Tibial nerve (tissue), 4 donors: ENCODE measurements at regions not wholly inside any gene's neighbourhood (a gene's known extent, or its start where the extent isn't known, plus 50 kb on each side); places are given as distances from the start of the nearest gene placed in this dataset.

Experiments
- CTCF ChIP-seq, 5 experiments: fragments of 200-600 bp in 3 of 5; fragments of 450-650 bp in 2 of 5; sonication (generic) in 3 of 5; IDR thresholded peaks; one replicate each; pipeline ENCODE4 v1.5.1; 2016 to 2019; ENCODE audit warnings: antibody characterized with exemption in 5 of 5, mild to moderate bottlenecking in 3 of 5, moderate library complexity in 2 of 5
- EP300 ChIP-seq, 2 donors: sonication (generic); formaldehyde crosslinking; IDR thresholded peaks; one replicate each; pipeline ENCODE4 v1.6.1; 2017; ENCODE audit warnings: antibody characterized with exemption in 2 of 2, mild to moderate bottlenecking in 1 of 2
- POLR2A ChIP-seq, 2 donors: fragments of 450-650 bp; IDR thresholded peaks; one replicate each; pipeline ENCODE4 v1.6.1; 2017; ENCODE audit warnings: antibody characterized with exemption in 2 of 2, mild to moderate bottlenecking in 2 of 2, moderate library complexity in 2 of 2

GRCh38 chr4:4771160-4771559 is 88.3 kb upstream of the MSX1 start:
- no peak for TF ChIP-seq CTCF (IDR thresholded peaks at IDR 0.05)
- TF ChIP-seq EP300 (IDR thresholded peaks at IDR 0.05) = no peak
- no peak for TF ChIP-seq POLR2A (IDR thresholded peaks at IDR 0.05)
